NCI-H1417 (cell line): ENCODE measurements at regions not wholly inside any gene's neighbourhood (a gene's known extent, or its start where the extent isn't known, plus 50 kb on each side); places are given as distances from the start of the nearest gene placed in this dataset.

Source experiments
- DNase-seq, 3 experiments: peaks; one replicate each; lab custom pipeline; 2025; lab: John Stamatoyannopoulos, UW

DNA sequence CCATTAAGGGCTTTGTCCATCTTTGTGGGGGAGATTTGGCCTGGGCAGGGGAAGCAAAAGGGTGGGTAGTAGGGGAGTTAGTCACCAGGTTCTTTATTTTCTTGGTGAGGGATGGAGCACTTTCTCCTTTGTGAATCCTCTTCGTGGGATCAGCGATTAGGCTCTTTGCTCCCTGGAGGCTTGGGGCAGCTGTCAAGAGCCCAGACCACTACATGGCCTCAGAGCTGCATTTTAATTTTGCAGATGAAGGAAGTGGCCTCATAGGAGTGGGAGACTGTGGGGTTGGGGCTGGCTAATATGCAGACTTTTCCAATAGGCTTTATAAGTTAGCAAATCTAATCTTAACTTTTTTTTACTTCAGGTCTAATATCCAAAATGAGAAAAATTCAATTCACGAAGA is 168.1 kb upstream of the DEFB112 start:
- DNase-seq: no peak

DNA sequence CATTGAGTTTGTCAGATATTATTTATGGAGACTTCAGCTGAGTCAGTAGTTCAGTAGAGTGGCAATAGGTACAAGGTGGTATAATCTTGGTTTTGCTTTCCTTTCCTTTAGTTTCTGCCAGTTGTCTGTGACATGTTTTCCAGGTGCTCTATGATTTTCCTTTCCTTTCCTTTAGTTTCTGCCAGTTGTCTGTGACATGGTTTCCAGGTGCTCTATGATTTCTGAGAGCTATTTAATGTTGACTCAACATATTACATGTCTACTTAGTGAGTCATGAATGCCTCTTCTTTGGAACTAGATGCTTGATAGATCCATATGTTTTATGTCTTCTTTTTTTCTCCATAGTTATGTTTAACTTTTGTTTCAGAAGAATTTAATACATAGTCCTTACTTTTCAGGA is 186.4 kb upstream of the DEFB112 start:
- DNase-seq: no peak

DNA sequence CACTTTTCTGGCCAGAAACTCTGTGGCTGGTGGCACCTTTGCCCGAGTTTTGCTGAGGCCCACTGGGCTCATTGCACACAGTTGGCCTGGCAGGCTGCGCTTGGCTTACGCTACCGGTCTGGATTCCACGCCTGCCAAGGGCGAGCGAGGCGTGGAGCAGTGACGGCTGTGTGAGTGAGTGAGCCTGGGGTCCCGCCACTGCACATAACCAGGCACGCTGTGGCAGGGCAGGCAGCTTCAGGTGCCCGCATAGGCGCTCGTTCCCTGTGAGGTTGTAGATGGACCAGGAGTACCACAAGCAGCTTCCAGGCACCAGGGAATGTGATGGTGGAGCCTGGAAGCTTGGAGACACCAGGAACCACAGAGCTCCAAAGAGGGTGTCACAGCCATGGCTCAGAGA is 190.1 kb upstream of the DEFB112 start:
- no peak for DNase-seq

DNA sequence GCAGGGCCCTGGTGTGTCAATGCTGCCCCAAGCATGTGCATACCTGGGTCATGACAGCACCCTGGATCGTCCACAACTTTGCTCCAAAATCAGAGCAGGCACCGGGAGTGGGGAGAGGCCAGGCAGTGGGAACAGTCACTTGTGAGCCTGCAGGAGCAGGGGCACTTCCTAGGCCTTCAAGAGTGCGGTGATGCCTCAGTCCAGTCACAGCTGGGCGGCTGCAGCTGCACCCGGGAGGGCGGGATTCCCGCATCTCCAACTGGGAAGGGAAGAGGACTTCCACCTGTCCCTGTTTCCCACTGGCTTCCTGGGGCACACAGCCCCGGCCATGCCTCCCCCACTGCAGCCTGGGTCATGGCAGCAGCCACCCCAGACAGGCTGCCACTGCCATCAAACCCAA is 191.3 kb upstream of the DEFB112 start:
- no peak for DNase-seq

DNA sequence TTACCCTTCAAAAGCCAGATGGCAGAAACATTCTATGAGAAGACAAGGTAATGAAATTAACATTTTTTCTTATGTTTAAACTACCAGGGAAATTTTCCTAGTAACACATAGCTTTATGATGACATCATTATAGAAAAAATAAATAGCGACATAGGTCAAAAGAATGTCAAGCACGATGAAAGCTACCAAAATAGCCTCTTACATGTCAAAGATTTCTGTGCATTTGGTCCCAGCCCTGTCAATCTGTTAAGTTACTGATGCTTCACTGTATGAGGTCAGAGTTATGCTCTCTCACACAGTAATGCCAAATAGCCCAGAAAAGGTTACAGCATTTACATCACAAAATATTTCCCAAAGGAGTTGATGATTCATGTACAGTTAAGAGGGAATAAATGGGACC is 199.8 kb upstream of the DEFB112 start:
- no peak for DNase-seq

DNA sequence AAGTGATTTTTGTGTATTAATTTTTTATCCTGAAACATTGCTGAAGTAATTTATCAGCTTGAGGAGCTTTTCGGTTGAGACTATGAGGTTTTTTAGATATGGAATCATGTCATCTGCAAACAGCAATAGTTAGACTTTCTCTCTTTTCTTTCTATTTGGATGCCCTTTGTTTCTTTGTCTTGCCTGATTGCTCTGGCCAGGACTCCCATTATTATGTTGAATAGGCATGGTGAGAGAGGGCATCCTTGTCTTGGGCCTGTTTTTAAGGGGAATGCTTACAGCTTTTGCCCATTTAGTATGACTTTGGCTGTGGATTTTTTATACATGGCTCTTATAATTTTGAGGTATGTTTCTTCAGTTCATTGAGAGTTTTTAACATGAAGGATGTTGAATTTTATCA is 207.6 kb upstream of the DEFB112 start:
- no peak for DNase-seq

DNA sequence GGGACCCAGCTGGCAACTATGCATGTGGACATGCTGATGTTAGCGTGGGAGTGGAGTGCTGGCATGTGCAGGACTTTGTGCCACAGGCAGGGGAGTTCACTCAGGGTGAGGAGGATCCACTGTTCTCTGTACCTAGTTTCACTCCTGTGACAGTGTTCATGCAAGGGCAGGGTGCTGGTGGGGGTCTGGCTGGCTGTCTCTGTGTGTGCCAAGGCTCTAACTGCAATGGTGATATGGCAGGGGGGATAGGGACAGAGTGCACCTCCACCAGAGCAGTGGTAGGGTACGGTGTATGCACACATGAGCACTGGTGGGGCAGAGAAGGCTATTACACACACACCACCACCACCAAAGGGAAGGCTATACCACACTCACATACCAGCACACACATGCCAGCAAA is 210.2 kb upstream of the DEFB112 start:
- DNase-seq: no peak

DNA sequence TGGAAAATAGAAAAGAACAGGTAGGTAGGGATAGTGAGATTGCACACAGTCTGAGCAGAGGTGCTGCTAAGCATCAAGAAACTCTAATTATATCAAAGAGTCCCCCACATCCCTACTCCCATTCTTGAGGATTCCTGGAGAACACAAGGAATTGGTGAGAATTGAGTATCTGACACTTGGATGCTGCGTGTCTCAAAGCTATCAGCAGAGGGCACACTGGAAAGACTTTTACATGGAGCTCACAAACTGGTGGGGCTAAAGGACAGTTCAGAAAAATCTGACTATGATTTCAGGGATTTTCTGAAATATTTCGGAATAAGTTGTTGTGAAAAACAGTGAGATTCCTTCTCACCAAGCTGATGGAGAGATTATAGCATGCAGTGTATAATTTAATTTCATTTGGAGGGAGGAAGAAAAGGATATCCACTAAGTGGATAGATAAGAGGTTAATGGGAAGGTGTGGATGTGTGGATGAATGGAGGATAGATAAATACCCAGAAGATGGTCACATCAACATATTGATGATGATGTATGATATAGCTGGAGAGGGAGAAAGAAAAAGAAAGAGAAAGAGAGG is 215.4 kb upstream of the DEFB112 start:
- DNase-seq: peak in 2 of 3 experiments; percentile 18 to 63

DNA sequence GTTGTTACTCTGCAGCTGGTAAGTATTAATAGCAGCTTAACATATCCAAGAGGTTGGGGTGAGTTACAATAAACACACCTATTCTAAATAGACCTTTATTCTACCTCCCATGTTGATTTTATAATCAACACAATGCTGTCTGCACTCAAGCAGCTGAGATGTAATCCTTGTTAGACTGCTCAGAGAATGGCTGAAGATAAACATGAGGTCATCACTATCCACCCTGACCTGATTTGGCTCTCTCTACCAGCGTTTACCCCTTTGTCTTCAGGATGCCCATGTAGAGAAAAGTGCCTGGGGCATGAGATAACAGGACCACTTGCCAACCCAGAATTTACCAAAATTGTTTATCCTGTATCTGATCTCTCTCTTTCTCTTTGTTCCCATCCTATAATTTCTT is 220.7 kb upstream of the DEFB112 start:
- peak in 1 of 3 experiments; percentile 55 for DNase-seq

DNA sequence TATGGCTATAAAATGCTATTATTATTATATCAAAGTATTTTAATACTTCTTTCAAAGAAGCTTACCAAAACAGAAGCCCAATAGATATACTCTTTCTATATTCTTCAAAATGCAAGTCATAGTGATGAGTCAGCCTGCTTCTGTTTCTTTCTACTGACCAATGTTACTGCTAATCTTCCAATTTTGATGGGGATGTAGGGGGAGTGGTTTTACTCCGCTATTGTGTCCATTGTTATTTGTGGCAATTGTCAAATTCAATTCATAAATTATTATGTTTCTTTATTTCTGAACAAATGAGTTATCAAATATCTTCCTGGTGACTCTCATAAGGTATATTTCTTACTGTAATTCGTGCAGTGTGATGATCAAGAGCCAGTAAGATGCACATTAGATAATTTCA is 221.5 kb upstream of the DEFB112 start:
- no peak for DNase-seq

DNA sequence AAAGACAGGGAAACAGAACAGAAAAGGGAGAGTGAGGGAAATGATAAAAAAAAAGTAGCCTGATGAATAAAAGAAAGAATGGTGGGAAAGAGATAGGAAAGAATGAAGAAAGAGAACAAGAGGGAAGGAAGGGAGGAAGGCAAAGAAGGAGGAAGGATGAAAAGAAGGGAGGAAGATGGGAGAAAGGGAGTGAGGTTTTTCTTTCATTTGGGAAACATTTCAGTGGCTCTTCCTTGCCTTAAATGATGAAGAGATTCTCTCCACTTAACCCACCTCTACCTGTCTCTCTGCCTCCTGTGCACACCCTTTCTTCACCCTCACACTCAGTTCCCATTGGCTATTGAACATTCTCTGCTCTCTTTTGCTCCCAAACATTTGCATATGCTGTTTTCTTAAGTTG is 222.1 kb upstream of the DEFB112 start:
- DNase-seq: no peak

DNA sequence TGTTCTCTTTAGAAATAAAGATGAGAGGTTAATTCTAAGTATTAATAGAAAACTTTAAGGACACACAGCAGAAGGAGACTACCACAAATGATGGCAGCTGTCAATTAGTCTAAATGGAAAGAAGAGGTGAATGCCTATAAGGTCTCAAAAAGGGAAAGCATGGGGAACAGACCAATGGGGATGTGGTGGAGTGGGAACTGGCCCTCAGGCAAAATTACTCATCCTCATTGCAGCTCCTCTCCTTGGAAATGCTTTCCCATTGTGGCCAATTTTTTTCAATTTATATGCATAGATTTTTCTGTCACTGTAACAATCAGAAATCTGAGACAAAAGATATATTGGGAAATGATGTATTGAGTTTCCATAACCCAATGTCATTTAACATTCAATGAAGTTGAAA is 222.9 kb upstream of the DEFB112 start:
- no peak for DNase-seq

DNA sequence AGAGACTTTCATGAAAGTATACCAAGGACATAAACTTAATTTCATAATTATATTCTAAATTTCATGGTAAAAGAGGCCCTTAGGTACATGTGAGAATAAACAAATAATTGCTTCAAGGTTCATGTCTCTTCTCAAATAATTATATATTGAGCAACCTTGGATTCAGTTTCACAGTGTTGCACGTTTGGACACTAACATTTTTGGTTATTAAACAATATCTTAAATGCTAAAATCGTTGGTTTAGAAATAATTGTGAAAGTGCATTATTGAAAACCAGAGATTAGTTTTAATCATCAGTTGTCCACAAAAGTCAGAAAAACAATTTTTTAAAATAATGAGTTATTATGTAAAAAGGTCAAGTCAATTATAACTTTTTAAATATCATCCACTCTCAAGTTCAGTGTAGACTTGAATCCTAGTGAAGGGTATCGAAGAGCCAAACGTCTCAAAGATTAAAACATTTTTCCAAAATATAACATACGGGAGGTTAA is 227.1 kb upstream of the DEFB112 start:
- no peak for DNase-seq

DNA sequence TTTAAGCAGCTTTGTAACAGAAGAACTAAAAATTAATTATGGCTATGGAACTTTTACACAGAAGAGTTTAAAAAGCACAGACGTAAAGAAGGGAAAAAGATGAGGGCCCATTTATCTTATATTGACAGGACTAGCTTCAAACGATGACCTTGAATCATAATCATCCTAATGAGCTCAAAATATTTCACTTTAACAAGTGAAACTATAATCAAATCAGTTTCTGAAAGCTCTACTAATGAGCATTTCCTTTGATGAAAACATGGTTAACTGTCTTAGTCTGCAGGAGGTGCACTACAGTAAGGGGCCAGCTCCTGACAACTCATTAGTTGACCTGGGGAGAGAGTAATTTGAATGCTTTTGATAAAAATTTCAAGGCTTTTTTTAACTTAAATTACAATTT is 228.0 kb upstream of the DEFB112 start:
- DNase-seq: no peak

DNA sequence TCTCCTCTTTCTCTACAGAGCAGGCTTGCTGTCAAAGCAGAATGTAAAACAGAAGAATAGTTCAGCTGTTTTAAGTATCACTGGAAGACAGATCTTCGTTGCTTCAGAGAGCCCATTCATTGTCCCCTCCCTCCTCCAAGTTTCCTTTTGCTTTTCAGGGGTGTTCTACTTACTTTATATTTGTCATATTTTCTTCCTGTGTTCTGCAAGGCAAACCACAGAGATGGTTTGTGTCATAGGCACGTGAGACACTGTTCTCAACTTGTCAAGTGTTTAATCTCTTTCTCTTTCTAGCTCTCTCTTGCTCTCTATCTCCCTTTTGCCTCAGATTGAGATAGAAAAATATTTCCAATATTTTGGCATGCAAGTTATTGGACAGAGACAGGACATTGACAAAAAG is 228.9 kb upstream of the DEFB112 start:
- no peak for DNase-seq

DNA sequence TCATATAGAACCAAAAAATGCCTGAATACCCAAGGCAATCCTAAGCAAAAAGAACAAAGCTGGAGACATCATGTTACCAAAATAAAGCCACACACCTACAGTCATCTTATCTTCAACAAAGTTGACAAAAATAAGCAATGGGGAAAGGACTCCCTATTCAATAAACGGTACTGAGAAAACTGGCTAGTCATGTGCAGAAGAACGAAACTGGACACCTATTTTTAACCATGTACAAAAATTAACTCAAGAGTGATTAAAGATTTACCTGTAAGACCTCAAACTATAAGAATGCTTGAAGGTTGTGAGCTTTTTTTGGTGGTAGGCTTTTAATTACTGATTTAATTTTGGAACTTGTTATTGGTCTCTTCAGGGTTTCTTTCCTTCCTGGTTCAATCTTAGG is 236.0 kb upstream of the DEFB112 start:
- no peak for DNase-seq

DNA sequence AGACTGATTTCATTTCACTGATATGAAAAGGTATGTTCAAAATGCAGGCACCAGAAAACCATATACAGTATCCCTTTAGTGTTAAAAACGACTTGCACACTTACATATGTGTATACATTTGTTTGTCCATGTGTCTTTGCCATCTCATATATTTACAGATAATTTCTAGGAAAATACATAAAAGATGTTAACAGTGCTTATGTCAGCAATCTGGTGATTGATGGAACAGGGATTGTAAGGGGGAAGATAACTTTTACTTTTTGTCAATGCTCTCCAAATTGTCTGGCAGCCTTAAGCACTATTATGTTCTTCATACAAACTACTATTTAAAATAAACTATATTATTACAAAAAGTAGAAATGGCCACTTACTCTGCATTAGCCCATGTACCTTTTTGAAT is 238.5 kb upstream of the DEFB112 start:
- DNase-seq: no peak

DNA sequence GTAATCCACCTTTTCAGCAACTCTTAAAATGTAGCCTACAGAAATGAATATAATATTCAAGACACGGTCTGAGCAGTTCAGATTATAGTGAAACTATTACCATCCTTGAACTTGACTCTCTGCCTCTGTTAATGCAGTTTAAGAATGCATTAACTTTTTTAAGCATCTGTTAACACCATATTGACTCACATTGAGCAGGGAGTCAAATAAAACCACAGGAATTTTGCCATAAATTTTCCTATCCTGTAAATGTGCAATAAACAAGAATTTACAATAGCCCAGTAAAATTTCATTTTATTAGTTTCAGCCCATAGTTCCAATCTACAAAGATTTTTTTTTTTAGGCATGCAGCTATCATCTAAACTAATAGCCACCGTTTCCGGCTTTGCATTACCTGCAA is 239.2 kb upstream of the DEFB112 start:
- no peak for DNase-seq

DNA sequence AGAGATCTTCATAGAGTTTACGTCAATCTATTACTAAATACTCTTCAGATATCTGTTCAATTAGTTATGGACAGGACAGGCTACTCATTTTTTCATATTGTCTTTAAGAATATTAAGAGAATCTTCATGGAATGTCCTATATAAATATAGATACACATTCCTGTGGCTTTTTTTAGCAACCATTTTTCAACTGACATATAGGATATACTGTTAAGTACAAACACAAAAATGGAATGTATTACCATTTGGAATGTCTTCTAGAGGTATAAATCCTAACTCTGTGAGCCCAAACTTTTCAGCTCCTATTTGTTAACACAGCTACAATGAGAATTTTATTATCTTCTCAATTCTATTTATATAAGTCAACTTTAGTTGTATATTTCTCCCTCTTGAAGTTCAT is 239.6 kb upstream of the DEFB112 start:
- no peak for DNase-seq

DNA sequence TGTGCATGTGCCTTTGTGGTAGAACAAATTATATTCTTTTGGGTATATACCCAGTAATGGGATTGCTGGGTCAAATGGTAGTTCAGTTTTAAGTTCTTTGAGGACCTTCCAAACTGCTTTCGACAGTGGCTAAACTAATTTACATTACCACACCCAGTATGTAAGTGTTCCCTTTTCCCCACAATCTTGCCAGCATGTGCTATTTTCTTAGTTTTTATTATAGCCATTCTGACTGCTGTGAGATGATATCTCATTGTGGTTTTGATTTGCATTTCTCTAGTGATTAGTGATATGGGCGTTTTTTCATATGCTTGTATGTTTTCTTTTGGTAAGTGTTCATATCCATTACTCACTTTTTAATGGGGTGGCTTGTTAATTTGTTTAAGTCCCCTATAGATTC is 251.6 kb upstream of the DEFB112 start:
- no peak for DNase-seq

DNA sequence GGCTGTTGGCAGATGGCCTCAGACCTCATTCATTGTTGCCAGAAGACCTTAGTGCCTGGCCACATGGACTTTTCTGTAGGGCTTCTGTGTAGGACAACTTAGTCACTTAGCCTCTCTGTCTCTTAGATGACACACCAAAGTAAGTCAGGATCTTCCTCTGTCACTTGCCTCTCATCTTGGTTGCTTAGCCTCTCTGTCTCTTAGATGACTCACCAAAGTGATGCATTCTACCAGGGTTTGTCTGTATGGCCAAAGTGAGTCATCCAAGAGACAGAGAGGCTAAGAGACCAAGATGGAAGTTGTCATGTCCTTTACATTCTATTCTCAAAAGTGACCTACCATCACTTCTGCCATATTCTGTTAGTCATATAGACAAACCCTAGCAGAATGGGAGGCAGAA is 255.9 kb upstream of the DEFB112 start:
- no peak for DNase-seq

DNA sequence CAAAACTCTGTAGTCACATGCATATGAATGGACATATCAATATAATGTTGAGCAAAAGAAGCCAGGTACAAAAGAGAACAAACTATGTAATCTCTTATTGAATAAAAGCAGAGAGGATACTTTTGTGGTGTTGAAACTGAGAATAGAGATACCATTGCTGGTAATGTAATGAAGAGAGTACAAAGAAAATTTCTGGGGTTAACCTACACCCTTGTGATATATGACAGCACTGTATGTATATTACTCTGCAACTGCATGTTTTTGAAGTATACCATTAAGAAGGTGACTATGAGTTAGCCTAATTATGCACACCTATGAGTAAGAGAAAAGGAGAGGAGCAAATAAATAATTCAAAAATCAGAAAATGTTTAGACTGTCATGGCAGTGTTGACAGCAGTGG is 268.8 kb upstream of the DEFB112 start:
- DNase-seq: no peak

DNA sequence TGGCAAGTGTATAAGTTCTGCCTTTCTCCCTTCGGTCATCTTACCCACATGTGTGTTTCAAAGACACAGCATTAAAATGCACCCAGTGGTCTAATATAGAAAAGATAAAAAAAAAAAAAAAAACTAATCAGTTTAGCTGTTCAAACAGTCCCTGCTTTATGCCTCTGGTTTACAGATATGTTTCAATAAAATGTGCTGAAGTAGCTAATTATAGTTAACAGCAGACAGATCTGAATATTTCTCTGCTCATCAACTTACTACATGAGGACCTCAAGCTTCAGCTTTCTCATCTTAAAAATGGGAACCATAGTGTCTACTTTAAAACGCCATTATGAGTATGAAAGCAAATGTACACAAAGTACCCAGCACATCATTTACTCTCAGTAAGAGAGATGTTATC is 280.6 kb upstream of the DEFB112 start:
- DNase-seq: no peak

DNA sequence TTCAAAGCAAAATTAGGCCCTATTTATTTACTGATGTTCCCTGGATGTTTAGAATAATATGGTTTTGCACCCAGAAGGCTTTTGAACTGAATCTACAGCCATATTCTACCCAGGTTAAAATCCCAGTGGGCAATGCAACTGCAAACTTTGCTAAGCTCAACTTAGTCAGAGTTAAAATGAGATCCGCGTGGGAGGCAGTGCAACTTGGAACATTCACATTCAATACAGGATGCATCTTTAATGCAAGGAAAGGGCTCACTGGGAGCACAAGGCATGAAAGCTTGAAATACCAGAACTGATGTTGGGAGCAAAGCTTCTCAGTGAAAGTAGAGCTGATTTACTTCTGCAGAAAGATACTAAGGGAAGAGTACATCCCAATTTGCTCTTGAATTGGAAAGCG is 281.2 kb upstream of the DEFB112 start:
- no peak for DNase-seq

DNA sequence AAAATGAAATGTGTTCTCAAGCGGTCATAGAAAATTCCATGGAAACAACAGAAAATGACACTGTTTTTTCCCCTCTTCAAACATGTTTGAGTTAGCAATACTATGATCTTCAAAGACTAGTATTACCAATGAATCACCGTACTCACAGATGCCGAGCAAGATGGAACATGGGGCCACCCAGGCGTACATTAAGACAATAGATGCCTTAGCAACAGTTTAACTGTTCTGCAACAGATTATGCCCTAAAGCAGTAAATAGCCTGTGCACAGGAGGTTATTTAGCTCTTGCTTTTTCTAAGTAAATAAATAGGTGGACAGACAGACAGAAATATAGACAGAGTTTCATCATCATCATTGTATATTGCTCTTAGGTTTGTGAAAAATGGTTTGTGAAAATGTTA is 284.0 kb upstream of the DEFB112 start:
- peak in 2 of 3 experiments; percentile 20 to 40 for DNase-seq
